NT2/D1 (cell line): ENCODE measurements at regions not wholly inside any gene's neighbourhood (a gene's known extent, or its start where the extent isn't known, plus 50 kb on each side); places are given as distances from the start of the nearest gene placed in this dataset.

Source experiments
- DNase-seq: peaks from one replicate; pipeline ENCODE4 v3.0.0-alpha.2; 2011; ENCODE audit warnings: low read depth, low spot score
- H3K27me3 ChIP-seq: 2 replicates; pipeline ENCODE4 v1.6.0; 2011; ENCODE audit warnings: mild to moderate bottlenecking; ENCODE audit not compliant: insufficient read length, insufficient read depth
- H3K36me3 ChIP-seq: 2 replicates; pipeline ENCODE4 v1.6.1; 2011; ENCODE audit warnings: mild to moderate bottlenecking, low read length, mixed read lengths; ENCODE audit not compliant: insufficient read depth, insufficient read length
- H3K4me1 ChIP-seq: 2 replicates; pipeline ENCODE4 v1.5.1; 2011; ENCODE audit not compliant: insufficient read depth, insufficient read length
- H3K4me3 ChIP-seq: 2 replicates; pipeline ENCODE4 v1.5.1; 2011; ENCODE audit warnings: low read depth; ENCODE audit not compliant: insufficient read length
- H3K9ac ChIP-seq: 2 replicates; pipeline ENCODE4 v1.6.0; 2011; ENCODE audit warnings: low read depth; ENCODE audit not compliant: insufficient read length
- H3K9me3 ChIP-seq: 2 replicates; pipeline ENCODE4 v1.5.1; 2011; ENCODE audit warnings: mild to moderate bottlenecking, low read length; ENCODE audit not compliant: insufficient read depth
- SUZ12 ChIP-seq: IDR thresholded peaks from 2 replicates; pipeline ENCODE4 v1.6.1; 2011; ENCODE audit not compliant: insufficient read length, insufficient read depth; ENCODE audit errors: extremely low read depth
- YY1 ChIP-seq: IDR thresholded peaks from 2 replicates; pipeline ENCODE4 v1.6.1; 2011; ENCODE audit not compliant: insufficient read length, insufficient read depth
- ZNF274 ChIP-seq: IDR thresholded peaks from 2 replicates; pipeline ENCODE4 v1.6.1; 2011; ENCODE audit warnings: mild to moderate bottlenecking, low read depth, low read length

DNA sequence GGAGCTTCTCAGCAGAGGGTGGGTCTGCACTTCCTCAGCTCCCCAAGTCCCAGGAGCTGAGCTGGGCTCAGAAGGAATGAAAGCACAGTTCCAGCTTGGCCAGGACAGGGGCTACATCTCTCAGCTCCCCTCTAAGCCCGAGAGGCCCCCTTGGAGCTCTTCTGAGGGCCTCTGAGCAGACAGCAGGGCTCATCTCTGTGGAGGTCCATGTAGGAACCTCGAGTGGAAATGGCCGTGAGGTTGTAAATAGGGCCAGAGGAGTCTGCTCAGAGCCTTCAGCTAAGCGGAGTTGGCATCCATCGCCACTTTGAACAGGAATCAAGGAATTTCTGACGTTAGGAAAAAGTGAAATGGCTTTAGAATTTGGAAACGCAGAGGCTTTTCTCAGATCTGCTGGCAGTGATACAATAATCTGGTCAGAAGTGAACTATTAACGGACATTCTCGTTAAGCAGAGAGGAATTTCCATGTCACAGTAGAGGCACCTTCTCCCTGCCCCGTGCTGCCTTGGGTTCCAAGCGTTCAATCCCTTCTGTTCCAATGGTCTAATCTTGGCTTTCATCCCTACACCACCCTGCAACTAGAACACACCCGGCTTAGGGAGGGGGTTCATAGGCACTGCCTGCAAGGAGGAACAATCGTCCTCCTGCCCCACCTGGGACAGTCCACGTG, 213.9 kb downstream of the NDUFA10 start:
- Histone ChIP-seq H3K27me3 (no peaks in the 10 kb centered on the region), H3K9ac (no peak overlapping the region), H3K36me3 (no peaks in the 10 kb centered on the region), H3K4me3 (no peak overlapping the region), H3K9me3 (no peaks in the 10 kb centered on the region), H3K4me1 (peaks cover 5% of the 10 kb centered on the region)
- DNase-seq: no peak
- TF ChIP-seq SUZ12 (no peak), YY1 (no peak), ZNF274 (no peak)

DNA sequence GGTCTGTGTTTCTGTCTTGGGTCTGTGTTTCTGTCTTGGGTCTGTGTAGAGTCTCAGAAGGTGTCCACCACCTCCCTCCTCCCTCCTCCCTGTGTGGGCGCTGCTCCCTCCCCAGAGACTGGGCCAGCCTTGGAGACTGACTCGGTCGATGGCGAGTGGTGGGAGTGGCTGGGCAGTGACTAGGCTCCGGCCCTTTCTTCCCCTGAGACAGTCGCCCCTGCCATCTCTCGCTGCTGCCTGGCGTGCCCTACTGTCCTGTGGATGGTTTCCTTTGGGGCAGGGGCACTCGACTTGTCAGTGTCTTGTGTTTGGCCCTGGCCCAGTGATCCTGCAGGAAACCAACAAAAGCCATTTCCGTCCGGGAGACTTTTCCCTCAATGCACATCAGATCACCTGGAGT, 215.8 kb downstream of the NDUFA10 start:
- no peak overlapping the region for H3K9ac ChIP-seq
- no peak for TF ChIP-seq YY1
- TF ChIP-seq SUZ12: no peak
- TF ChIP-seq ZNF274: no peak
- DNase-seq: no peak
- H3K27me3 ChIP-seq: no peaks in the 10 kb centered on the region
- peaks cover 4% of the 10 kb centered on the region for H3K4me1 ChIP-seq
- H3K9me3 ChIP-seq: no peaks in the 10 kb centered on the region
- H3K36me3 ChIP-seq: no peaks in the 10 kb centered on the region
- H3K4me3 ChIP-seq: no peak overlapping the region

DNA sequence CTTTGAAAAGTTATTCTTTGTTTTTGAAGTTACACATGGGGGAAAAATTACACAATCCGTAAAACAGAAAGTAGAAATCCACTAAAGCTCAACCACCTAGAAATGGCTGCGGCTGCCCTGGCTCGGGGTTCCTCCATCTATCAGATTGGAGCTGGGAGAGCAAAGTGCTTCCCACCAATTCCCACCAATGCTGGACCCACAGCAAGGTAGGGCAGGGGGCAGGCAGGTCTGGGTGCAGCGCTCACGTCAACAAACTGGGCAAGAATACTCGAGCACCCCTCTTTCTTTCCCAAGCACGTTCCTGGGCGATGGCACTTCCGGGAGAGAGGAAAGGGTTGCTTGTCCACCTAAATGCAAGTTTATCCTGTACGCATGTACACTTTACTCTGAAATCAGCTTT, 217.6 kb downstream of the NDUFA10 start:
- TF ChIP-seq ZNF274 (no peak), YY1 (no peak), SUZ12 (no peak)
- H3K4me3 ChIP-seq: no peak overlapping the region
- no peaks in the 10 kb centered on the region for H3K36me3 ChIP-seq
- no peaks in the 10 kb centered on the region for H3K4me1 ChIP-seq
- no peaks in the 10 kb centered on the region for H3K9me3 ChIP-seq
- H3K9ac ChIP-seq: no peak overlapping the region
- no peaks in the 10 kb centered on the region for H3K27me3 ChIP-seq
- no peak for DNase-seq

DNA sequence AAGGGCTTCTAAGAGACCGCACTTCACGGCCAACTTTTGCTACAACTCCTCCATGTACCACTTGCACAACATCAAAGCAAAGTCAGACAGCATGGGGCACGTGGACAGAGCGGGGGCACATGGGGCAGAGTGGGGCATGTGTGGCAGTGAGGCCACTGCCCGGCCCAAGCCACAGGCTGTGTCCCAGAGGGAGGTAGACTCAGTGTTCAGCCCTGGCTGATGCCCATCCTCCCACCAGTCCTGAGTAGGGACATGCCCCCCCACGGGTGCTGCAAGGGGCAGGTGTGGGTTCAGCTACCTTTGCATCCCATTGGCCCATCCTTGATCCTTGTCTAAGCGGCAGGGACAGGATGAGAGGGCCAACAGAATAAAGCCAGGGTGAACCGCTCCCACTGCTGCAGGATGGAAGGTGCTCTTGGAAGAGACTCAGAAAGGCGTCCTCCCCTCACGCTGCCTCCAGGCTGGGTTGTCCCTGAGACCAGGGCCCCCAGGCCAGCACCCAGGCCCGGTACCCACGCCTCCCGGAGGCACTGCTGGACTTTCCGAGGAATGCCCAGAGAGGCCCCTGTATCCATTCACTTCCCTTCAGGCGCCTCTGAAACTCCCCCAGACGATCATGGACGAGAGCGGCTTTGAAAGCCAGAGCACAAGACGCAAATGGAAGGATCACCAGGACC, 218.2 kb downstream of the NDUFA10 start:
- H3K4me3 ChIP-seq: no peak overlapping the region
- TF ChIP-seq YY1: no peak
- TF ChIP-seq SUZ12: no peak
- no peak for TF ChIP-seq ZNF274
- no peaks in the 10 kb centered on the region for H3K4me1 ChIP-seq
- H3K9ac ChIP-seq: no peak overlapping the region
- H3K27me3 ChIP-seq: peaks cover 3% of the 10 kb centered on the region
- H3K9me3 ChIP-seq: no peaks in the 10 kb centered on the region
- H3K36me3 ChIP-seq: no peaks in the 10 kb centered on the region
- DNase-seq: no peak

DNA sequence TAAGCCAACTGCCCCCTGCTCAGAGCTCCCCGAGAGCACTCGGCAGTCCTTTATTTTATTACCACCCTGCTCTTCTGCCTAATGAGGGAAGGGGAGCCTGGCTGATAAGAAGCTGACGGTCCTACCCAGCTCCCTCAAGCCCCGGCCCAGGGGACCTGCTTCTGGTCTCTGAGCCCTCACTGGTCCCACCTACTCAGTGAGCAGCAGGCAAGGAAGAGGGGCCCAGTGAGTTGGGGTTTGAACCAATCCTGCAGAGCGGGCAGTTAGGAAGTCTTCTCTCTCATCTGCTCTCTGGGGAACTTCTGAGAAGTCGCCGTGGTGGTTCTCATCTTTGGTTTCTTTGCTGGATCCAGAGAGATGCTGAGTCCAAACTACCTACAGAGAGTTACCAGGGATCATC, 218.9 kb downstream of the NDUFA10 start:
- Histone ChIP-seq H3K4me1 (no peaks in the 10 kb centered on the region), H3K9ac (no peak overlapping the region), H3K36me3 (no peaks in the 10 kb centered on the region), H3K27me3 (peaks cover 3% of the 10 kb centered on the region), H3K9me3 (no peaks in the 10 kb centered on the region), H3K4me3 (no peak overlapping the region)
- TF ChIP-seq SUZ12 (no peak), ZNF274 (no peak), YY1 (no peak)
- DNase-seq: no peak

DNA sequence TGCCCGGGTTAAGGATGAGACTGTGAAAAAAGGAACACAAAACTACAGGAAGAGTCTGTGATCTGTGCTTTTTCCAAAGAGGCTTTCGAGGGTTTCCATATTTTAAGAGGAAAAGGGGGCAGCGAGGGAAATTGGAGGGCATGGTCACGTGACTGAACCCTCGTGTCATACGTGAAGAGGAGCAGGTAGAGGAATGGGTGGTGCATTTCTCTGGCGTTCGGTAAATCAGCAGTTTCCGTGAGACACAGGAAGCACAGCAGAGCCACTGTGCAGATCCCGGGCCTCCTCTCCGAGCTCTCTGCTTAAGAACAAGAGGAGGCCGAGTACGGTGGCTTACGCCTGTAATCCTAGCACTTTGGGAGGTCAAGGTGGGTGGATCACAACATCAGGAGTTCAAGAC, 219.7 kb downstream of the NDUFA10 start:
- TF ChIP-seq SUZ12: no peak
- TF ChIP-seq ZNF274: no peak
- no peak for TF ChIP-seq YY1
- Histone ChIP-seq H3K9me3 (peaks cover 5% of the 10 kb centered on the region; the same call in 1 of the 2 replicates), H3K9ac (no peak overlapping the region), H3K4me3 (no peak overlapping the region), H3K4me1 (no peaks in the 10 kb centered on the region), H3K27me3 (peaks cover 3% of the 10 kb centered on the region), H3K36me3 (no peaks in the 10 kb centered on the region)
- no peak for DNase-seq

DNA sequence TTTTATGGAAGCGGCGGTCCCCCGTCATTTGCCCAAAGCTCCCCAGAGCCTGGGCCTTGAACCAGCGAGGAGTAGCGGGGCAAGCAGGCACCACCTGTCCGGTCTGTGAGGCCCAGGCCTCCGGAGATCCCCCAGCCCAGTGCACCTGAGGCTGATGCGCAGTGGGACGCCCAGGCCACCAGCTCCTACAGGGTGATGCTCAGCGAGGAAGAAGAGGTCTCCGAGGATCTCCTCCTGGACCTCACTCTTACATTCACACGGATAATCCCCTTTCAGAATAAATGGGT, 220.2 kb downstream of the NDUFA10 start:
- Histone ChIP-seq H3K4me1 (no peaks in the 10 kb centered on the region), H3K27me3 (peaks cover 3% of the 10 kb centered on the region), H3K4me3 (no peak overlapping the region), H3K9ac (no peak overlapping the region), H3K36me3 (no peaks in the 10 kb centered on the region), H3K9me3 (peaks cover 5% of the 10 kb centered on the region; the same call in 1 of the 2 replicates)
- no peak for TF ChIP-seq YY1
- no peak for TF ChIP-seq ZNF274
- no peak for TF ChIP-seq SUZ12
- DNase-seq: no peak
